ENCODE measurements at regions not wholly inside any gene's neighbourhood (a gene's known extent, or its start where the extent isn't known, plus 50 kb on each side); places are given as distances from the start of the nearest gene placed in this dataset.

DNA sequence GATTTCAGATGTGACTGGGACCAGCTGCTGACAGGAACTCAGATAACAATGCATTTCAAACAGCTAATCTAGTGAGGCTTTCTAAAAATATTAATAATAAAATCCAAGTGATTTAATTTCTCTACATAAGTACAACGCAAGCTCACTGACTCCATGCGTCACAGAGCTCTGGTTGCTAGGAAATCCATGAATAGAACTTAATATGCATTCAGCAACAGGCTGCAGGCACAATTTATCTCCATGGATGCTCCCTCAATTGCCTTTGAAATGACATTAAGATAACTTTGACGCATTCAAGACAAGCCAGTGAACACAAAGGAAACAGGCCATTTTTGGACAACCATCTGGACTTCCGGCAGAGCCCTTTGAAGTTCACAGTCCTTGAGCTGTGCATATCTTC, 118.7 kb upstream of the COL1A2 start:
- H3K36me3 ChIP-seq: no peaks in the 10 kb centered on the region
- intact Hi-C loops (cut with DNase I): no loop called here
- peak in 1 of 5 donors; percentile 35 for DNase-seq
- peaks cover 0 to 8% (median 0%) of the 10 kb centered on the region in 12 donors for H3K4me1 ChIP-seq
- 32 to 42% (median 38%) methylated on average over 4 of the region's 4 CpGs for WGBS, 4 donors
- H3K9me3 ChIP-seq: no peaks in the 10 kb centered on the region
- H3K4me3 ChIP-seq: no peak overlapping the region
- ATAC-seq: peak; percentile 58 to 95 (median 78)
- no peaks in the 10 kb centered on the region for H3K27me3 ChIP-seq
- TF ChIP-seq POLR2A (IDR thresholded peaks at IDR 0.05): no peak
- TF ChIP-seq, protein P1, sequence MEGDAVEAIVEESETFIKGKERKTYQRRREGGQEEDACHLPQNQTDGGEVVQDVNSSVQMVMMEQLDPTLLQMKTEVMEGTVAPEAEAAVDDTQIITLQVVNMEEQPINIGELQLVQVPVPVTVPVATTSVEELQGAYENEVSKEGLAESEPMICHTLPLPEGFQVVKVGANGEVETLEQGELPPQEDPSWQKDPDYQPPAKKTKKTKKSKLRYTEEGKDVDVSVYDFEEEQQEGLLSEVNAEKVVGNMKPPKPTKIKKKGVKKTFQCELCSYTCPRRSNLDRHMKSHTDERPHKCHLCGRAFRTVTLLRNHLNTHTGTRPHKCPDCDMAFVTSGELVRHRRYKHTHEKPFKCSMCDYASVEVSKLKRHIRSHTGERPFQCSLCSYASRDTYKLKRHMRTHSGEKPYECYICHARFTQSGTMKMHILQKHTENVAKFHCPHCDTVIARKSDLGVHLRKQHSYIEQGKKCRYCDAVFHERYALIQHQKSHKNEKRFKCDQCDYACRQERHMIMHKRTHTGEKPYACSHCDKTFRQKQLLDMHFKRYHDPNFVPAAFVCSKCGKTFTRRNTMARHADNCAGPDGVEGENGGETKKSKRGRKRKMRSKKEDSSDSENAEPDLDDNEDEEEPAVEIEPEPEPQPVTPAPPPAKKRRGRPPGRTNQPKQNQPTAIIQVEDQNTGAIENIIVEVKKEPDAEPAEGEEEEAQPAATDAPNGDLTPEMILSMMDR (IDR thresholded peaks at IDR 0.05): no peak
- no peak overlapping the region for H3K27ac ChIP-seq

GRCh38 chr7:94276795-94277194, 117.9 kb upstream of the COL1A2 start:
- intact Hi-C loops (cut with DNase I): no loop called here
- peak overlapping the region in 1 of 12 donors; percentile 1 for H3K27ac ChIP-seq
- ATAC-seq (peak; percentile 54 to 84 (median 65)), DNase-seq (no peak)
- WGBS, 4 donors: 5 to 9% (median 8%) methylated on average over 1 of the region's 1 CpG
- no peaks in the 10 kb centered on the region for H3K9me3 ChIP-seq
- peaks cover 0 to 8% (median 0%) of the 10 kb centered on the region in 12 donors for H3K4me1 ChIP-seq
- H3K27me3 ChIP-seq: no peaks in the 10 kb centered on the region
- no peaks in the 10 kb centered on the region for H3K36me3 ChIP-seq
- TF ChIP-seq, protein P1 (IDR thresholded peaks at IDR 0.05): peak in 11 of 12 donors; percentile 16 to 55 (median 32)
- no peak for TF ChIP-seq POLR2A (IDR thresholded peaks at IDR 0.05)
- H3K4me3 ChIP-seq: no peak overlapping the region

DNA sequence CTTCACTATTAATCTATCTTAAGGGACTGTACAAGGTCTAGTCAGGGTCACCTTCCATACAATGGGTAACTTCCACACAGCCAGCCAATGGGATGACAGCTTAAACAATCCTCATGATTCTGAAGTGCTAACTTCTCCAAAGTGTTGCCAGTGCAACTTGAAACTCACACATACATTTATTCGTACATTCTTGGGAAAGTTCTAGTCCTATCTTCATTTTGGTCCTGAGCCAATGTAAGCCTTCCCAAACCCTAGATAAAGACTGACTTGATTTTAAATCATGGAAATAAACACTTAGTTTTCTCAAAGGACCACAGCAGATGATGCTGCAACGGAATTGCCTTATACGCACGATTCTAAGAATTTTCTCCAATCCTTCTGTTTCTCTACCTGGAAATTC, 117.5 kb upstream of the COL1A2 start:
- Histone ChIP-seq H3K36me3 (no peaks in the 10 kb centered on the region), H3K27ac (peak overlapping the region in 1 of 12 donors; percentile 1), H3K27me3 (no peaks in the 10 kb centered on the region), H3K4me3 (no peak overlapping the region), H3K9me3 (no peaks in the 10 kb centered on the region), H3K4me1 (peaks cover 0 to 8% (median 0%) of the 10 kb centered on the region in 12 donors)
- intact Hi-C loops (cut with DNase I): no loop called here
- 75 to 80% (median 78%) methylated on average over 4 of the region's 4 CpGs for WGBS, 4 donors
- no peak for ATAC-seq
- TF ChIP-seq, protein P1 (IDR thresholded peaks at IDR 0.05): no peak
- no peak for TF ChIP-seq POLR2A (IDR thresholded peaks at IDR 0.05)
- no peak for DNase-seq

- Histone ChIP-seq H3K9me3 (no peaks in the 10 kb centered on the region), H3K4me1 (peaks cover 0 to 8% (median 0%) of the 10 kb centered on the region in 12 donors), H3K27me3 (no peaks in the 10 kb centered on the region), H3K4me3 (no peak overlapping the region), H3K27ac (no peak overlapping the region), H3K36me3 (no peaks in the 10 kb centered on the region)
- ATAC-seq (no peak), DNase-seq (no peak)
- 38 to 53% (median 43%) methylated on average over 2 of the region's 2 CpGs for WGBS, 4 donors
- intact Hi-C loops (cut with DNase I): loop anchor here in 2 of 10 donors (10.0 kb wide), 2 partner anchors 234 to 374 kb away; partner anchors contain the start of gene SGCE (in 1 of the 2)
- no peak for TF ChIP-seq POLR2A (IDR thresholded peaks at IDR 0.05)
- TF ChIP-seq, protein P1 (IDR thresholded peaks at IDR 0.05): no peak
Measured at GRCh38 chr7:94280851-94281250, 113.8 kb upstream of the COL1A2 start.
